ENCODE measurements at regions not wholly inside any gene's neighbourhood (a gene's known extent, or its start where the extent isn't known, plus 50 kb on each side); places are given as distances from the start of the nearest gene placed in this dataset.

GRCh38 chr5:109917154-109917546 lies 227.4 kb downstream of the MAN2A1 start:
- H3K9me3 ChIP-seq, result no peaks in the 10 kb centered on the region
- no peak for DNase-seq
- no peak overlapping the region for H3K4me3 ChIP-seq
- no peaks in the 10 kb centered on the region for H3K27me3 ChIP-seq
- H3K36me3 ChIP-seq, result no peaks in the 10 kb centered on the region

- no peaks in the 10 kb centered on the region for H3K36me3 ChIP-seq
- no peaks in the 10 kb centered on the region for H3K27me3 ChIP-seq
- no peak for DNase-seq
- H3K4me3 ChIP-seq, result no peak overlapping the region
- no peaks in the 10 kb centered on the region for H3K9me3 ChIP-seq
These were observed 228.2 kb downstream of the MAN2A1 start for GRCh38 chr5:109917966-109918365.

GRCh38 chr5:109920736-109921135 lies 231.0 kb downstream of the MAN2A1 start:
- no peak for DNase-seq
- no peak overlapping the region for H3K4me3 ChIP-seq
- H3K9me3 ChIP-seq, result no peaks in the 10 kb centered on the region
- no peaks in the 10 kb centered on the region for H3K36me3 ChIP-seq
- no peaks in the 10 kb centered on the region for H3K27me3 ChIP-seq

GRCh38 chr5:109921735-109922380 lies 232.1 kb downstream of the MAN2A1 start:
- no peaks in the 10 kb centered on the region for H3K27me3 ChIP-seq
- H3K9me3 ChIP-seq, result no peaks in the 10 kb centered on the region
- H3K36me3 ChIP-seq, result no peaks in the 10 kb centered on the region
- H3K4me3 ChIP-seq, result no peak overlapping the region
- DNase-seq, result no peak

GRCh38 chr5:109922381-109922995 lies 232.8 kb downstream of the MAN2A1 start:
- Histone ChIP-seq H3K36me3 (no peaks in the 10 kb centered on the region), H3K4me3 (no peak overlapping the region), H3K27me3 (no peaks in the 10 kb centered on the region; the same call in 1 of the 2 replicates), H3K9me3 (no peaks in the 10 kb centered on the region)
- no peak for DNase-seq

- H3K4me3 ChIP-seq, result no peak overlapping the region
- H3K9me3 ChIP-seq, result no peaks in the 10 kb centered on the region
- no peak for DNase-seq
- no peaks in the 10 kb centered on the region for H3K36me3 ChIP-seq
- H3K27me3 ChIP-seq, result no peaks in the 10 kb centered on the region; the same call in 1 of the 2 replicates
These were observed 233.5 kb downstream of the MAN2A1 start for GRCh38 chr5:109923205-109923604.

GRCh38 chr5:109924237-109925107 lies 234.7 kb downstream of the MAN2A1 start:
- H3K27me3 ChIP-seq, result no peaks in the 10 kb centered on the region; the same call in 1 of the 2 replicates
- no peaks in the 10 kb centered on the region for H3K36me3 ChIP-seq
- no peaks in the 10 kb centered on the region for H3K9me3 ChIP-seq
- no peak overlapping the region for H3K4me3 ChIP-seq
- no peak for DNase-seq

GRCh38 chr5:109927639-109928038 lies 237.9 kb downstream of the MAN2A1 start:
- DNase-seq, result no peak
- Histone ChIP-seq H3K36me3 (no peaks in the 10 kb centered on the region), H3K9me3 (no peaks in the 10 kb centered on the region), H3K4me3 (no peak overlapping the region), H3K27me3 (no peaks in the 10 kb centered on the region; the same call in 1 of the 2 replicates)

- Histone ChIP-seq H3K9me3 (no peaks in the 10 kb centered on the region), H3K4me3 (no peak overlapping the region), H3K27me3 (no peaks in the 10 kb centered on the region; the same call in 1 of the 2 replicates), H3K36me3 (no peaks in the 10 kb centered on the region)
- DNase-seq, result no peak
These were observed 238.3 kb downstream of the MAN2A1 start for GRCh38 chr5:109928046-109928445.

- no peaks in the 10 kb centered on the region for H3K9me3 ChIP-seq
- H3K27me3 ChIP-seq, result no peaks in the 10 kb centered on the region; the same call in 1 of the 2 replicates
- H3K4me3 ChIP-seq, result no peak overlapping the region
- H3K36me3 ChIP-seq, result no peaks in the 10 kb centered on the region
- no peak for DNase-seq
These were observed 239.1 kb downstream of the MAN2A1 start for GRCh38 chr5:109928811-109929210.

GRCh38 chr5:109929376-109929775 lies 239.6 kb downstream of the MAN2A1 start:
- H3K27me3 ChIP-seq, result no peaks in the 10 kb centered on the region; the same call in 1 of the 2 replicates
- no peak overlapping the region for H3K4me3 ChIP-seq
- no peak for DNase-seq
- no peaks in the 10 kb centered on the region for H3K9me3 ChIP-seq
- H3K36me3 ChIP-seq, result no peaks in the 10 kb centered on the region

GRCh38 chr5:109929911-109930310 lies 240.2 kb downstream of the MAN2A1 start:
- H3K4me3 ChIP-seq, result no peak overlapping the region
- no peaks in the 10 kb centered on the region for H3K36me3 ChIP-seq
- H3K9me3 ChIP-seq, result no peaks in the 10 kb centered on the region
- DNase-seq, result no peak
- no peaks in the 10 kb centered on the region; the same call in 1 of the 2 replicates for H3K27me3 ChIP-seq

GRCh38 chr5:109931049-109931780 lies 241.5 kb downstream of the MAN2A1 start:
- DNase-seq, result no peak
- H3K27me3 ChIP-seq, result no peaks in the 10 kb centered on the region; the same call in 1 of the 2 replicates
- H3K4me3 ChIP-seq, result no peak overlapping the region
- no peaks in the 10 kb centered on the region for H3K9me3 ChIP-seq
- H3K36me3 ChIP-seq, result no peaks in the 10 kb centered on the region

GRCh38 chr5:109935833-109936490 lies 246.2 kb downstream of the MAN2A1 start:
- peaks cover 10% of the 10 kb centered on the region for H3K9me3 ChIP-seq
- no peak overlapping the region for H3K4me3 ChIP-seq
- no peaks in the 10 kb centered on the region for H3K27me3 ChIP-seq
- DNase-seq, result no peak
- H3K36me3 ChIP-seq, result no peaks in the 10 kb centered on the region

GRCh38 chr5:109936996-109937395 lies 247.3 kb downstream of the MAN2A1 start:
- Histone ChIP-seq H3K36me3 (no peaks in the 10 kb centered on the region), H3K27me3 (peaks cover 3% of the 10 kb centered on the region; the same call in 1 of the 2 replicates), H3K4me3 (no peak overlapping the region), H3K9me3 (peaks cover 10% of the 10 kb centered on the region)
- no peak for DNase-seq

- Histone ChIP-seq H3K9me3 (peaks cover 10% of the 10 kb centered on the region), H3K36me3 (no peaks in the 10 kb centered on the region), H3K4me3 (no peak overlapping the region), H3K27me3 (peaks cover 3% of the 10 kb centered on the region; the same call in 1 of the 2 replicates)
- DNase-seq, result no peak
These were observed 248.2 kb downstream of the MAN2A1 start for GRCh38 chr5:109937951-109938350.
